DND-41 (cell line): ENCODE measurements at regions not wholly inside any gene's neighbourhood (a gene's known extent, or its start where the extent isn't known, plus 50 kb on each side); places are given as distances from the start of the nearest gene placed in this dataset.

ENCODE experiments used
- ATAC-seq: fragments of 200-7000 bp; cut with Tn5 transposase; 3 replicates; pipeline ENCODE4 v1.9.1; 2021; ENCODE audit warnings: low read depth; ENCODE audit not compliant: insufficient read depth
- DNase-seq: peaks from one replicate; pipeline ENCODE4 v3.0.0-alpha.2; 2020
- H2AFZ ChIP-seq: 2 replicates; pipeline ENCODE4 v1.6.0; 2012; ENCODE audit warnings: low read depth, low read length
- H3K27ac ChIP-seq: 2 replicates; pipeline ENCODE4 v1.5.1; 2012; ENCODE audit warnings: low read length, inconsistent platforms
- H3K27me3 ChIP-seq: fragments of 200-600 bp; sonication (generic); 2 replicates; pipeline ENCODE4 v1.6.0; 2012; ENCODE audit warnings: low read length, mild to moderate bottlenecking, inconsistent platforms; ENCODE audit not compliant: insufficient read depth, poor library complexity
- H3K36me3 ChIP-seq: 2 replicates; pipeline ENCODE4 v1.5.1; 2012; ENCODE audit warnings: low read length, inconsistent platforms; ENCODE audit not compliant: insufficient read depth
- H3K4me1 ChIP-seq: 2 replicates; pipeline ENCODE4 v1.5.1; 2012; ENCODE audit warnings: mild to moderate bottlenecking, low read length; ENCODE audit not compliant: insufficient read depth
- H3K4me2 ChIP-seq: 2 replicates; pipeline ENCODE4 v1.6.0; 2012; ENCODE audit warnings: mild to moderate bottlenecking, moderate library complexity, low read length, inconsistent platforms; ENCODE audit not compliant: insufficient read depth
- H3K4me3 ChIP-seq, 2 experiments: fragments of 200-600 bp in 1 of 2; shearing (Covaris generic) in 1 of 2; 2 replicates each; pipeline ENCODE4 v1.5.1; 2012 to 2016; ENCODE audit warnings: inconsistent platforms in 2 of 2, low read length in 2 of 2, mild to moderate bottlenecking in 2 of 2, low read depth in 1 of 2, moderate library complexity in 1 of 2
- H3K79me2 ChIP-seq: 2 replicates; pipeline ENCODE4 v1.6.0; 2012; ENCODE audit warnings: low read length, inconsistent platforms; ENCODE audit not compliant: insufficient read depth
- H3K9ac ChIP-seq: 2 replicates; pipeline ENCODE4 v1.6.0; 2012; ENCODE audit warnings: low read depth, mild to moderate bottlenecking, inconsistent platforms, low read length, moderate library complexity
- H3K9me3 ChIP-seq: 2 replicates; pipeline ENCODE4 v1.5.1; 2012; ENCODE audit warnings: low read length, moderate library complexity, mild to moderate bottlenecking, inconsistent platforms; ENCODE audit not compliant: insufficient read depth, severe bottlenecking
- H4K20me1 ChIP-seq: 2 replicates; pipeline ENCODE4 v1.6.0; 2012; ENCODE audit warnings: low read length; ENCODE audit not compliant: insufficient read depth
- EZH2 ChIP-seq: IDR thresholded peaks from 3 replicates; pipeline ENCODE4 v1.6.1; 2012; ENCODE audit warnings: borderline replicate concordance, low read depth, mild to moderate bottlenecking, moderate library complexity, low read length, inconsistent platforms; ENCODE audit not compliant: severe bottlenecking
- TF ChIP-seq, protein P1 (sequence below): IDR thresholded peaks from 2 replicates; pipeline ENCODE4 v1.5.1; 2012; ENCODE audit warnings: borderline replicate concordance, low read length, moderate library complexity, mild to moderate bottlenecking; ENCODE audit not compliant: poor library complexity, severe bottlenecking; ENCODE audit errors: extremely low read depth

DNA sequence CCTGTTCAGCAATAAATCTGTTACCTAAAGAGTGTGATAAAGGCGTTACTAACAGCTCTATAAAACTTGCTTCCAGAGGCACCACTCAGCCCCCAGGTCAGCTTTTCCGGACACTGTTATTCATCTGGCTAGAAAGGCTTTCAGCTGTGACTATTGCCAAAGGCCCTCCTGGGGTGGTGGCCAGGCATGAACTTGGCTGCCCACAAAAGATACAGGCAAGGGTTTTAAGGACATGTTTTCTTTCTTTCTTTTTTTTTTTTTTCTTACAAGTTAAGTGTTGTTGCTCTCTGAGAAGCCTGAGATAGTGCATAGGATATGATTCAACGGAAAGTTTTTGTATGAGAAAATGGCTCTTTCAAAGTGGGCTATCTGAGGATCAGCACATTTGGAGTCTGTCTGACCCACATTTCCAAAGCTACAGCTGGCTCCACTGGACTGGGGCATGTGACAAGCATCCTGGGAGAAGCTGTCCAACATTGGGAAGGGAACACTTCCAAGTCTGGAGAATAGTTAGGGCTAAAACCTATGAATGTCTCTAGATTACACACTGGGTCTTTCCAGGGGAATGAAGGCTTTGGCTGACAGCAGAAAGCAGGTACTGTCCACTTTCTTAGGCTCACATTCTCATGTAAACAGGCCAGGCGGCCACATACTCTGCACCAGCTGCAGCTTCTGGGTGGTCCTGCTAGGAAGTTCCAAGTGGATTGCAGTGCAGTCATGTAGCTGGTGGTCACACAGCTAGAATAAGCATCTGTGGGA lies 639.7 kb downstream of the LMO4 start:
- ATAC-seq = no peak

DNA sequence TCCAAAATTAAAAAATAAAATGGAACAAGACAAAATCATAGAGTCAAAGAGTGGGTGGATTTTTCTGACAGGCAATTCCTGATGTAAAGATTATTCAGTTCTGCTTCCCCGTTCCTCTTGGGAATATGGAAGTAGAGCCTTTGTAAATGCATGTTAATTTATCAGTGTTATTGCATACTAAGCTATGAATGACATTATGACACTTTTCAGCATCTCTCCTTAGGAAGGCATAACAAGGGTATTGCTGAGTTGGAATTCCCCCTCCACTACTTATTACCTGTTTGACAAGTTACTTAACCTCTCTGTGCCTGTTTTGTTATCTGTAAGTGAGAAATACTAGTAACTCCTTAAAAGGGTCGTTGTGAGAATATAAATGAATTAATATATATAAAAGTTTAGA lies 640.4 kb downstream of the LMO4 start:
- ATAC-seq (no peak), DNase-seq (no peak)
- Histone ChIP-seq H2AFZ (no peak overlapping the region), H3K4me3 (no peak overlapping the region), H3K79me2 (no peaks in the 10 kb centered on the region), H3K4me1 (no peaks in the 10 kb centered on the region), H3K9ac (no peak overlapping the region), H4K20me1 (no peaks in the 10 kb centered on the region), H3K4me2 (no peak overlapping the region), H3K27me3 (peaks cover 12% of the 10 kb centered on the region), H3K36me3 (no peaks in the 10 kb centered on the region), H3K9me3 (no peaks in the 10 kb centered on the region), H3K27ac (no peak overlapping the region)
- no peak for TF ChIP-seq EZH2

More for the DNA sequence above, 639.7 kb downstream of the LMO4 start:
- H3K27me3 ChIP-seq = peaks cover 14% of the 10 kb centered on the region
- no peak overlapping the region for H3K27ac ChIP-seq
- no peak overlapping the region for H3K9ac ChIP-seq
- no peak overlapping the region for H2AFZ ChIP-seq
- no peaks in the 10 kb centered on the region for H3K4me1 ChIP-seq
- H4K20me1 ChIP-seq = no peaks in the 10 kb centered on the region
- no peak for TF ChIP-seq EZH2
- TF ChIP-seq, protein P1, sequence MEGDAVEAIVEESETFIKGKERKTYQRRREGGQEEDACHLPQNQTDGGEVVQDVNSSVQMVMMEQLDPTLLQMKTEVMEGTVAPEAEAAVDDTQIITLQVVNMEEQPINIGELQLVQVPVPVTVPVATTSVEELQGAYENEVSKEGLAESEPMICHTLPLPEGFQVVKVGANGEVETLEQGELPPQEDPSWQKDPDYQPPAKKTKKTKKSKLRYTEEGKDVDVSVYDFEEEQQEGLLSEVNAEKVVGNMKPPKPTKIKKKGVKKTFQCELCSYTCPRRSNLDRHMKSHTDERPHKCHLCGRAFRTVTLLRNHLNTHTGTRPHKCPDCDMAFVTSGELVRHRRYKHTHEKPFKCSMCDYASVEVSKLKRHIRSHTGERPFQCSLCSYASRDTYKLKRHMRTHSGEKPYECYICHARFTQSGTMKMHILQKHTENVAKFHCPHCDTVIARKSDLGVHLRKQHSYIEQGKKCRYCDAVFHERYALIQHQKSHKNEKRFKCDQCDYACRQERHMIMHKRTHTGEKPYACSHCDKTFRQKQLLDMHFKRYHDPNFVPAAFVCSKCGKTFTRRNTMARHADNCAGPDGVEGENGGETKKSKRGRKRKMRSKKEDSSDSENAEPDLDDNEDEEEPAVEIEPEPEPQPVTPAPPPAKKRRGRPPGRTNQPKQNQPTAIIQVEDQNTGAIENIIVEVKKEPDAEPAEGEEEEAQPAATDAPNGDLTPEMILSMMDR = no peak
- no peaks in the 10 kb centered on the region for H3K79me2 ChIP-seq
- no peak for DNase-seq
- no peaks in the 10 kb centered on the region for H3K36me3 ChIP-seq
- H3K4me3 ChIP-seq = no peak overlapping the region
- H3K4me2 ChIP-seq = no peak overlapping the region
- H3K9me3 ChIP-seq = no peaks in the 10 kb centered on the region

DNA sequence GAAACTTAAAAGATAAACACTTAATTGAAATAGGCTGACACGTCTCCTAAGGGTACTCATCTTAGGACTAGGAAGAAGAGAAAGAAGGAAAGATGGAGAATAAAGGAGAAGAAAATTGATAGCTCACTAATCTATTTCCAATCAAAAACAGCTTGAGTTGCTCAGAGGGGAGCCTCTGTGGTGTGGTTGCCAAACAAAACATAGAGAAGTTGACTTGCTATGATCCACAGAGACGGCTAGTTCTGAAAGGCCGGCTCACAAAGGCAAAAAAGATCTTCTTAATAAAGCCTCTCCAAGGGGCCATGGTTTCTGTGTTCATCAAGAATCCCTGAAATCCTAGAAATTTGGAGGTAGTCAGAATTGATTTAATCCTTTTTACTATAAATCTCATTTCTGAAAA lies 644.1 kb downstream of the LMO4 start:
- Histone ChIP-seq H3K4me3 (no peak overlapping the region), H3K9me3 (no peaks in the 10 kb centered on the region), H3K27me3 (peaks cover 5% of the 10 kb centered on the region), H4K20me1 (no peaks in the 10 kb centered on the region), H3K36me3 (no peaks in the 10 kb centered on the region), H3K4me2 (no peak overlapping the region), H2AFZ (no peak overlapping the region), H3K79me2 (no peaks in the 10 kb centered on the region), H3K27ac (no peak overlapping the region), H3K4me1 (no peaks in the 10 kb centered on the region), H3K9ac (no peak overlapping the region)
- DNase-seq = no peak
- no peak for ATAC-seq
- TF ChIP-seq, protein P1 = no peak
- TF ChIP-seq EZH2 = no peak

DNA sequence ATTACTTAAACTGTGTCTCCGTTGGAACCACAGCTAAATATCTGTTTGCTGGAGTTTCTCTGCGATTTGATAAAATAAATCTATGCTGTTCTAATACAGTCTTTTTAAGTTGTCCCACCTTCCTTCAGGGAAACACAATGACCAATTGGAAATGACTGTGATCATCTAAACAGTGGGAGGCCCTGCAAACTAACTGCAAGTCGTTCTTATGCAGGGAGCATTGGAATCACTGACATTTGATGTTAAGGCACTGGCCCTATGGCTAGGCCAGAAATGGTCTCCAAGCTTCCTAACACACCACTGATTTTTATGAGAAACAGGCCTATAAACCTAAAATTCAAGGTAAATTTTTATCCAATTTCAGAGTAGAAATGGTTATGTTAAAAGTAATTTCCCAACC lies 645.2 kb downstream of the LMO4 start:
- no peaks in the 10 kb centered on the region for H3K36me3 ChIP-seq
- no peak overlapping the region for H3K4me3 ChIP-seq
- TF ChIP-seq, protein P1 = no peak
- no peak for TF ChIP-seq EZH2
- no peaks in the 10 kb centered on the region for H3K79me2 ChIP-seq
- H3K4me1 ChIP-seq = no peaks in the 10 kb centered on the region
- H3K9me3 ChIP-seq = no peaks in the 10 kb centered on the region
- no peak overlapping the region for H3K4me2 ChIP-seq
- H2AFZ ChIP-seq = no peak overlapping the region
- H3K9ac ChIP-seq = no peak overlapping the region
- H3K27me3 ChIP-seq = peaks cover 4% of the 10 kb centered on the region
- no peak for DNase-seq
- H3K27ac ChIP-seq = no peak overlapping the region
- no peak for ATAC-seq
- H4K20me1 ChIP-seq = no peaks in the 10 kb centered on the region
